ENCODE measurements at regions not wholly inside any gene's neighbourhood (a gene's known extent, or its start where the extent isn't known, plus 50 kb on each side); places are given as distances from the start of the nearest gene placed in this dataset.

DNA sequence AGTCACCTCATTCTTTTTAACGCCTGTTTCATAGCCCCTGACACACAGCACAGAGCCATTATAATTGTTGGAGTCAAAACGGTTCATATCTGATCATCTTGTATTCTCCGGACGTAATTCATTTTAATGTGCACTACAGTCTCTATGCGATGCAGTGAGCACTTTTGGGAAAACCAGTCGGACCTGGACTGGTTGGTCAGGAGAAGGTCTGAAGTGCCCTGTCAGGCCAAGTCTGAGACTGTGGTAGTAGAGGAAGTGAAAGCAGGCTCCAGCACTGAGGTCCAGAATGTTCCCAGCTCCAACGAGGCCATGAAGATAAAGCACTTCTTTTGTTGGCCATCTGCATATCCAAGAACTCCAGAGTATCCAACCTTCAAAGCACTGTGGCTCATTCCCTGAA is 117.1 kb upstream of the NCOR2 start:
- TF ChIP-seq EP300 (IDR thresholded peaks at IDR 0.05) = no peak
- no peak for TF ChIP-seq CTCF (IDR thresholded peaks at IDR 0.05)
- peak in 1 of 2 donors; percentile 10 for TF ChIP-seq POLR2AphosphoS5 (IDR thresholded peaks at IDR 0.05)

Data from upper lobe of left lung (tissue), 4 donors.